ENCODE measurements at regions not wholly inside any gene's neighbourhood (a gene's known extent, or its start where the extent isn't known, plus 50 kb on each side); places are given as distances from the start of the nearest gene placed in this dataset.
"Not testable (repeated sequence)": the region's sequence is repeated elsewhere in the genome, so short reads cannot be mapped to it uniquely, and the experiment has no call there.

DNA sequence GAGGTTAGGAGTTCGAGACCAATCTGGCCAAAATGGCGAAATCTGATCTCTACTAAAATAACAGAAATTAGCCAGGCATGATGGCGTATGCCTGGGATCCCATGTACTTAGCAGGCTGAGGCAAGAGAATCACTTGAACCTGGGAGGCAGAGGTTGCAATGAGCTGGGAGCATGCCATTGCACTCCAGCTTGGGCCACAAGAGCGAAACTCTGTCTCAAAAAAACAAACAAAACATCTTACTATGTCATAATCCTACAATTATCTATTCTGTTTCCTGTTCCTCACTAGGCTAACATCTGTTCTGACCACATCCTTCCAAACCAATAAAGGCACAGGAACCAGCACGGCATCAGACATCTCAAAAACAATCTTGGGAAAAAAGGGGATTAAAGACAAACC, 361.8 kb upstream of the UBE2E3 start:
- no peaks in the 10 kb centered on the region for H3K9me3 Mint-ChIP-seq
- no peaks in the 10 kb centered on the region for H3K27me3 Mint-ChIP-seq (ENCODE audit: insufficient read depth)
- intact Hi-C loops (cut with micrococcal nuclease), result no loop called here
- no peaks in the 10 kb centered on the region for H3K4me1 Mint-ChIP-seq (ENCODE audit: low read depth)
- no peak overlapping the region for H3K4me3 Mint-ChIP-seq
- DNase-seq (ENCODE audit: low spot score), result no peak
- H3K27ac Mint-ChIP-seq, result no peak overlapping the region
- no peaks in the 10 kb centered on the region for H3K36me3 Mint-ChIP-seq (ENCODE audit: low read depth)

DNA sequence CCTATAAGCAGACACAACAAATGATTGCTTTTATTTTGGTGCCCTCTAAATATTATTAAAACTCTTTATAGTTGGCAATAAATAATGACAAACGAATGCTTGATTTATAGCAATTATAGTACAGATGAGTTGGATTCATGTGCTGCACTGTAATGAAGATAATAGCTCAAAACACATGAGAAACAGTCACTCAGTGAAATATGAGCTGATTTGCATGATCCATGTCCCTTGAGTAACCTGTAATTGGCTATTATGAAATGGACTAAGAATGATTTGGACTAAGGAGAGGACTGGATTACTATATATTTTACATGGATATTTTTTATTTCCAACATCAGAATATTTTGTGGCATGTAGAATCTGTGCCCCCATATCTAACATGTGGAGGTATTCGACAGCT, 365.6 kb upstream of the UBE2E3 start:
- Mint-ChIP-seq H3K36me3 (ENCODE audit: low read depth) (no peaks in the 10 kb centered on the region), H3K27ac (no peak overlapping the region), H3K27me3 (ENCODE audit: insufficient read depth) (no peaks in the 10 kb centered on the region), H3K4me1 (ENCODE audit: low read depth) (no peaks in the 10 kb centered on the region), H3K9me3 (no peaks in the 10 kb centered on the region), H3K4me3 (no peak overlapping the region)
- intact Hi-C loops (cut with micrococcal nuclease), result no loop called here
- no peak for DNase-seq (ENCODE audit: low spot score)

DNA sequence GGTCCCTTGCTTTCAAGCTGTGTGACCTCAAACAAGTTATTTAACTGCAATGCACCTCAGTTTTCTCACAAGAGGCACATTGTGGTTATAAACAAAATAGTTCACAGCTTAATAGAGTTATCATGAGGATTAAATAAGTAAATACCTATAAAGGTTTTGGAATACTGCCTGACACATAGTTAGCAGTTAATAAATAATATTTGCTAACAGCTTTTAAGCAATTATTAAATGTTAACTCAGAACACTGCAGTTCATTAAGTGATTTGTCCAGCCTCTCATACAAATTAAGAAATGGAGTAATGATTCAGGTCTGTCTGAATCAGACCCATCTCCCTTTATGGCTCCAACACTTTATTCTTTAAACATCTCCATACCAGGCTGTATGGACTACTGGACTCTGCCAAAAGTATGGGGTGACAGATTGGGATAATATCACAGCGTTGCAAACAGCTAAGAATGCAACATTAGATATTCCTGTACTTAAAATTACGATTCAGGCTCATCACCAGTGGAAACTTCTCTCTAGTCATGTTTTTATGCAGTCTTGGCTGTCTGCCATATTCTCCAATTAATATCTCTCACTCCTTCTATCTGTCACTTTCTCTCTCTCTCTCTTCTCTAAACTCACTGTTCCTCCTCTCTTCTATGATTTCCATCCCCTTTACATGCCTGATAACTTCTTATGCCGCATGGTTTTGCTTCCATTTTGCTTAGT, 370.6 kb upstream of the UBE2E3 start:
- Mint-ChIP-seq H3K27ac (no peak overlapping the region), H3K27me3 (ENCODE audit: insufficient read depth) (peaks cover 3% of the 10 kb centered on the region)
- intact Hi-C loops (cut with micrococcal nuclease), result no loop called here

DNA sequence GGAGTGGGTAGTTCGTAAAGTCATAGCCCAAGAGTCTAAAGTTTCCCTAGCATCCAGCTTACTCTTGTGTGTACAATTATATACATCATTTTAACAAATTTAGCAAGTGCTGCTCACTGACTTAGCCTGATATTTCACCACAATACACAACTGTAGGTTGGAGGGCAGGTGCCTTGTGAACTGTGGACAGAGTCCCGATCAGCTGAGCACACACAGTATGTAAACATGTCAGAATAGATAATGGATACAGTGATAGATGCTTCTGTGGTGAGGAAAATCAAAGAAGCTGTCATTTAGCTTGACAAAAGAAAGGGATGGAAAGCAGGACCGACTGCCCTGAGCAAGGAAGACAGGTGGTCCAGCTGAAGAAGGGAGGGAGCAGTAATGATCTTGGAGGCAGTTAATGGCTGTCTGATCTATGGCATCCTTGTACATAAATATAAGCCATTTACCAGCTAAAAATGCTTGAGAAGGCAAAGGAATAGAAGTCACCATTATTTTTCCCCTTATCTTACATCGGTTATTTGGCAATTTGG, 372.8 kb upstream of the UBE2E3 start:
- DNase-seq (ENCODE audit: low spot score), result no peak
- no peaks in the 10 kb centered on the region for H3K4me1 Mint-ChIP-seq (ENCODE audit: low read depth)
- no peak overlapping the region for H3K4me3 Mint-ChIP-seq
- no peaks in the 10 kb centered on the region for H3K36me3 Mint-ChIP-seq (ENCODE audit: low read depth)
- H3K27me3 Mint-ChIP-seq (ENCODE audit: insufficient read depth), result peaks cover 3% of the 10 kb centered on the region
- H3K9me3 Mint-ChIP-seq, result no peaks in the 10 kb centered on the region
- no peak overlapping the region for H3K27ac Mint-ChIP-seq
- intact Hi-C loops (cut with micrococcal nuclease), result no loop called here

More for the DNA sequence above, 370.6 kb upstream of the UBE2E3 start:
- H3K4me3 Mint-ChIP-seq, result no peak overlapping the region
- no peak for DNase-seq (ENCODE audit: low spot score)
- H3K36me3 Mint-ChIP-seq (ENCODE audit: low read depth), result no peaks in the 10 kb centered on the region
- no peaks in the 10 kb centered on the region for H3K9me3 Mint-ChIP-seq
- no peaks in the 10 kb centered on the region for H3K4me1 Mint-ChIP-seq (ENCODE audit: low read depth)

DNA sequence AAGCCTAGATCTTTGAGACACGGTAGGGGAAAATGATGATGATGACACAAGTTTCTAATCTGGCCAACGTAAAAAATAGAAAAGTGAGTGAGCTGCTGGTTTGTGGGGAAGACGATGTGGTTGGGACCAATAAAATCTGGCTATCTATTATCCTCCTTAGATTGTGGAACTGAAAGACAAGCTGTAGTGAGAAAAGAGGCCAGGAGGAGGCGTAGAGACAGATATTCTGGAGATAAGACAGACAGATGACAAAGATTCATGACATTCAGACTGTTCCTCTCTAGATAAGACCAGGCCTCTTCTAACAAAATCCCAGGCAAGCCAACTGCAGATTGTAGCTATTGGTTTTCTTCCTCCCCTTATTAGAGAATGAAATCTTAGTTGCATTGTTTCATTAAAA, 376.3 kb upstream of the UBE2E3 start:
- no peaks in the 10 kb centered on the region for H3K4me1 Mint-ChIP-seq (ENCODE audit: low read depth)
- no peak overlapping the region for H3K4me3 Mint-ChIP-seq
- no peaks in the 10 kb centered on the region for H3K36me3 Mint-ChIP-seq (ENCODE audit: low read depth)
- no peak overlapping the region for H3K27ac Mint-ChIP-seq
- intact Hi-C loops (cut with micrococcal nuclease), result loop anchor here (2.0 kb wide), 1 partner anchor 455 kb away; no protein-coding TSS in a partner anchor
- H3K27me3 Mint-ChIP-seq (ENCODE audit: insufficient read depth), result peaks cover 2% of the 10 kb centered on the region
- no peaks in the 10 kb centered on the region for H3K9me3 Mint-ChIP-seq
- no peak for DNase-seq (ENCODE audit: low spot score)

DNA sequence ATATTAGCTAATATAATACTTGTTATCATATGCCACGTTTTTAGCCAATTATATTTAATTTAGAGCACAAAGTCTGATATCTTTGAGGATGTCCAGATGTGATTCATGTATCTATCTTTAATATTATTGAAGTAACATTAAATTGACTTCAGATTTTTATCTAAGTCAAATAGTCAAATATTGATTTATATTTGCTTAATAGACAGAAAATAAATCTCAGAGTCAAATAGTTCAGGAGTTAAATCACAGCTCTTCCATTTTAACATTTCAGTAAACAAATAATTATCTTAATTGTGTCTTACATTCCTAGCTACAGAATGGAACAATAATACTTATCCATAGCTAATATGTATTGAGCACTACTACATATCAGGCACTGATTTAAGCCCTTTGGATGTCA, 379.4 kb upstream of the UBE2E3 start:
- no peaks in the 10 kb centered on the region for H3K36me3 Mint-ChIP-seq (ENCODE audit: low read depth)
- no peak for DNase-seq (ENCODE audit: low spot score)
- no peak overlapping the region for H3K4me3 Mint-ChIP-seq
- intact Hi-C loops (cut with micrococcal nuclease), result no loop called here
- no peaks in the 10 kb centered on the region for H3K4me1 Mint-ChIP-seq (ENCODE audit: low read depth)
- no peaks in the 10 kb centered on the region for H3K9me3 Mint-ChIP-seq
- H3K27me3 Mint-ChIP-seq (ENCODE audit: insufficient read depth), result no peaks in the 10 kb centered on the region
- H3K27ac Mint-ChIP-seq, result no peak overlapping the region

GRCh38 chr2:180599804-180600203, 380.6 kb upstream of the UBE2E3 start:
- Mint-ChIP-seq H3K27ac (no peak overlapping the region), H3K27me3 (ENCODE audit: insufficient read depth) (no peaks in the 10 kb centered on the region), H3K4me3 (no peak overlapping the region), H3K36me3 (ENCODE audit: low read depth) (no peaks in the 10 kb centered on the region), H3K4me1 (ENCODE audit: low read depth) (no peaks in the 10 kb centered on the region), H3K9me3 (no peaks in the 10 kb centered on the region)
- no peak for DNase-seq (ENCODE audit: low spot score)
- intact Hi-C loops (cut with micrococcal nuclease), result no loop called here

DNA sequence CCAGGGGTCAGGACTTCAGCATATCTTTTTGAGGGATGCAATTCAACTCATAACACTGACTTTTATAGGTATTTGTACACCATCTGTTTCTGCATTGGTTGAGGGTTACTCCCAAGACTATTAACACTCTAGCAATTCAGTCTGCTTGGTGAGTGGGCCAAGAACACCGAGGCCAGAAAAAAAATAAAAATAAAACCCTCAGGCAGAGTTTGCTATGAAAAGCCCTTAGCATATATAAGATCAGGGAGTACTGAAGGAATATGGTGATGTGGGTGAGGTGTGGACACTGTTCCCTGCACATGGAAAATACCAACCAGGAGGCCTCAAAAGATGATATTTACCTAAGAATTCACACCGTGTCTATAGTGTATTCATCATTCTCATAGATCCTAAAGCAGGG, 383.2 kb upstream of the UBE2E3 start:
- Mint-ChIP-seq H3K4me1 (ENCODE audit: low read depth) (no peaks in the 10 kb centered on the region), H3K9me3 (no peaks in the 10 kb centered on the region), H3K36me3 (ENCODE audit: low read depth) (no peaks in the 10 kb centered on the region), H3K27ac (no peak overlapping the region), H3K4me3 (no peak overlapping the region), H3K27me3 (ENCODE audit: insufficient read depth) (no peaks in the 10 kb centered on the region)
- intact Hi-C loops (cut with micrococcal nuclease), result no loop called here
- DNase-seq (ENCODE audit: low spot score), result no peak

- DNase-seq (ENCODE audit: low spot score), result no peak
- Mint-ChIP-seq H3K27ac (no peak overlapping the region), H3K4me3 (no peak overlapping the region), H3K27me3 (ENCODE audit: insufficient read depth) (no peaks in the 10 kb centered on the region), H3K4me1 (ENCODE audit: low read depth) (no peaks in the 10 kb centered on the region), H3K36me3 (ENCODE audit: low read depth) (no peaks in the 10 kb centered on the region), H3K9me3 (peaks cover 3% of the 10 kb centered on the region)
- intact Hi-C loops (cut with micrococcal nuclease), result no loop called here
Observed at GRCh38 chr2:180596453-180596852, 384.0 kb upstream of the UBE2E3 start.

- Mint-ChIP-seq H3K36me3 (ENCODE audit: low read depth) (no peaks in the 10 kb centered on the region), H3K4me1 (ENCODE audit: low read depth) (no peaks in the 10 kb centered on the region), H3K27me3 (ENCODE audit: insufficient read depth) (no peaks in the 10 kb centered on the region), H3K27ac (no peak overlapping the region), H3K4me3 (no peak overlapping the region), H3K9me3 (peaks cover 9% of the 10 kb centered on the region)
- DNase-seq (ENCODE audit: low spot score), result no peak
- intact Hi-C loops (cut with micrococcal nuclease), result no loop called here
Observed at GRCh38 chr2:180591947-180592346, 388.5 kb upstream of the UBE2E3 start.

DNA sequence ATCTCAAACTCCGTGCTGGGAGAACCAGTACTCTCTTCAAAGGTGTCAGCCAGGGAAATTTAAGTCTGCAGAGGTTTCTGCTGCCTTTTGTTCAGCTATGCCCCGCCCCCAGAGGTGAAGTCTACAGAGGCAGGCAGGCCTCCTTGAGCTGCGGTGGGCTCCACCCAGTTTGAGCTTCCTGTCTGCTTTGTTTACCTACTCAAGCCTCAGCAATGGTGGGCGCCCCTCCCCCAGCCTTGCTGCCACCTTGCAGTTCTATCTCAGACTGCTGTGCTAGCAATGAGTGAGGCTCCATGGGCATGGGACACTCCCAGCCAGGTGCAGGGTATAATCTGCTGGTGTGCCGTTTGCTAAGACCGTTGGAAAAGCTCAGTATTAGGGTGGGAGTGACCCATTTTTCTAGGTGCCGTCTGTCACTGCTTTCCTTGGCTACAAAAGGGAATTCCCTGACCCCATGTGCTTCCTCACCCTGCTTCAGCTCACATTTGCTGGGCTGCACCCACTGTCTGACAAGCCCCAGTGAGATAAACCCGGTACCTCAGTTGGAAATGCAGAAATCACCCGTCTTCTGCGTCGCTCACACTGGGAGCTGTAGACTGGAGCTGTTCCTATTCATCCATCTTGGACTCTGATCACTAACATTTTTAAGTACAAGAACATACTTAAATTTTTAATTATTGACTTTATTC, 389.2 kb upstream of the UBE2E3 start:
- H3K27me3 Mint-ChIP-seq (ENCODE audit: insufficient read depth); H3K36me3 Mint-ChIP-seq (ENCODE audit: low read depth); H3K9me3 Mint-ChIP-seq; H3K4me3 Mint-ChIP-seq; H3K4me1 Mint-ChIP-seq (ENCODE audit: low read depth); H3K27ac Mint-ChIP-seq; intact Hi-C loops (cut with micrococcal nuclease): not testable (repeated sequence)
- peak; percentile 8 for DNase-seq (ENCODE audit: low spot score)

DNA sequence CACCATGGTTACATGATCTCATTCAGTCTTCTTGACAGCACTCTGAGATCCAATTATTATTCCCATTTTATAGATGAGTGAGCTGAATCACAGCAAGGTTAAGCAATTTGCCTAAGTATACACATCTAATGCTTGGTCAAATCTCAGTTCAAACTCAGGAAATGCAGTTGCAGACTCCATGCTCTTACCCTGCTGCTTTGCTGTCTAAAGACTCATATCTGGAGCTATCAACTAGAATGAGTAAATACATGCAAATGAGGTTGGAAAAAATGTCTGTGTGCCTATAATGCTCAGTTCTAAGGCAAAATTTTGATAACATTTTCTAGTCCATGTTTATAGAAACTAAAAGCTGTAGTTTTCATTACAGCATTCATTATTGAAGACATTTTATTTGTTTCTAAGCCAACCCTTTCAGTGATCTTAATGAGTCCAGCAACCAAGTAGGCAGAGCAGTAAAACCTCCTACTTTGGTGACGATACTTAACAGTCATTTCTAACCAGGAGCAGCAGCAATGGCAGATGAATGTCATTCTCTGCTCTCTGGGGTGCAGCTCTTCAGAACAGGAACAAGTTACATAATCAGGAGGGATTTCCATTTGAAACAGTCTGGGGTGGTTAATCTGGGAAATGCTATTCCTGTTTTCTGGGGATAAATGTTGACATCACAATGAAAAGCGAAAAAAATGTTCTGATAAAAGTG, 396.8 kb upstream of the UBE2E3 start:
- Mint-ChIP-seq H3K27ac (no peak overlapping the region), H3K4me3 (no peak overlapping the region), H3K36me3 (ENCODE audit: low read depth) (no peaks in the 10 kb centered on the region), H3K27me3 (ENCODE audit: insufficient read depth) (peaks cover 2% of the 10 kb centered on the region), H3K9me3 (no peaks in the 10 kb centered on the region), H3K4me1 (ENCODE audit: low read depth) (no peaks in the 10 kb centered on the region)
- no peak for DNase-seq (ENCODE audit: low spot score)
- intact Hi-C loops (cut with micrococcal nuclease), result no loop called here

DNA sequence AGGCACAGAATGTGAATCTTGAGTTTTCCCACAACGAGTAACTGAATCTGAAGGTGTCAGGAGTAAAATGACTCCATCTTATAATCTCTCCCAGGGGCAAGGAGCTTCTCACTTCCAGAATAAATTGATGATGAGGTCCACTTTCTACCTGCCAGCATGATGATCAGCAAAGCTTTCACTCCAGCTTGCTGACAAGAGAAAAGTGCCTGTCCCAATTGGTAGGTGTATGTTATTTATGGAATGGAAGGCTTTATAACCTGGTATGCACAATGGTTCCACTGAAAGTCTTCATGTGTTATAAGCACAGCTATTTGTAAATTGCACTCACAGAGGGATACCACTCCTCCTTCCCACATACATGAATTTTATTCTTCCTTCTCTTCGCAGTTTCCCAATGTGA, 401.0 kb upstream of the UBE2E3 start:
- Mint-ChIP-seq H3K27ac (no peak overlapping the region), H3K27me3 (ENCODE audit: insufficient read depth) (peaks cover 6% of the 10 kb centered on the region), H3K36me3 (ENCODE audit: low read depth) (no peaks in the 10 kb centered on the region), H3K4me3 (no peak overlapping the region), H3K9me3 (no peaks in the 10 kb centered on the region), H3K4me1 (ENCODE audit: low read depth) (no peaks in the 10 kb centered on the region)
- DNase-seq (ENCODE audit: low spot score), result no peak
- intact Hi-C loops (cut with micrococcal nuclease), result no loop called here

Measured in activated T-helper 1 cell treated with anti-CD3 and anti-CD28 coated beads, Interleukin-12 subunit alpha, Interleukin-12 subunit beta, Interleukin-2, Interleukin-4 antibody, amounts not matched to agents 30 ng/mL and 10 ng/mL and 1 ng/mL, durations not matched to agents 14 hours and 24 hours and 36 hours (primary cell).